H1 (cell line): ENCODE measurements at regions not wholly inside any gene's neighbourhood (a gene's known extent, or its start where the extent isn't known, plus 50 kb on each side); places are given as distances from the start of the nearest gene placed in this dataset.

Experiments
- CTCF ChIP-seq, 3 experiments: IDR thresholded peaks; 1 replicate in 2 of 3; 2 replicates in 1 of 3; pipeline versions ENCODE4 v1.5.1 to v1.6.1; 2011; ENCODE audit warnings: low read length in 3 of 3, mild to moderate bottlenecking in 3 of 3, inconsistent platforms in 2 of 3, low read depth in 1 of 3, moderate library complexity in 1 of 3; ENCODE audit not compliant: insufficient read depth in 1 of 3; ENCODE audit errors: control extremely low read depth in 1 of 3
- HDAC6 ChIP-seq: IDR thresholded peaks from one replicate; pipeline ENCODE4 v1.7.1; 2012; ENCODE audit warnings: low read depth, mild to moderate bottlenecking, inconsistent platforms, low read length, moderate library complexity
- KDM1A ChIP-seq: fragments of 200-600, 300-600 bp; sonication (generic); IDR thresholded peaks from 2 replicates; pipeline ENCODE4 v1.7.1; 2016; ENCODE audit warnings: mild to moderate bottlenecking, low read length, borderline replicate concordance
- POLR2A ChIP-seq, 2 experiments: IDR thresholded peaks; 1 replicate in 1 of 2; 2 replicates in 1 of 2; pipeline ENCODE4 v1.6.1; 2011; ENCODE audit warnings: low read depth in 2 of 2, low read length in 2 of 2, mild to moderate bottlenecking in 2 of 2; ENCODE audit errors: control extremely low read depth in 1 of 2
- SRF ChIP-seq: IDR thresholded peaks from 2 replicates; pipeline ENCODE4 v1.6.1; 2011; ENCODE audit warnings: mild to moderate bottlenecking, low read depth, low read length, moderate library complexity
- TAF7 ChIP-seq: optimal IDR thresholded peaks from 2 replicates; pipeline ENCODE3; 2011; ENCODE audit warnings: low read depth, mild to moderate bottlenecking, inconsistent platforms, low read length, moderate library complexity, borderline replicate concordance

GRCh38 chr4:133524369-133524768, 375.3 kb downstream of the PCDH10 start (continued):
- TF ChIP-seq KDM1A (no peak), POLR2A (IDR thresholded peaks at IDR 0.05; ENCODE audit: control extremely low read depth in 1 of 2, low read depth in 2 of 2, low read length in 2 of 2) (no peak), SRF (no peak), TAF7 (no peak), CTCF (IDR thresholded peaks at IDR 0.05; ENCODE audit: control extremely low read depth in 1 of 3, insufficient read depth in 1 of 3, low read depth in 1 of 3, low read length in 3 of 3) (no peak), HDAC6 (no peak)
- TF ChIP-seq, all 59 proteins: peak for 0
